NCI-H2029 (cell line): ENCODE measurements at regions not wholly inside any gene's neighbourhood (a gene's known extent, or its start where the extent isn't known, plus 50 kb on each side); places are given as distances from the start of the nearest gene placed in this dataset.
"Not testable (repeated sequence)": the region's sequence is repeated elsewhere in the genome, so short reads cannot be mapped to it uniquely, and the experiment has no call there.

ENCODE experiments used
- DNase-seq: peaks from one replicate; lab custom pipeline; 2025; lab: John Stamatoyannopoulos, UW

DNA sequence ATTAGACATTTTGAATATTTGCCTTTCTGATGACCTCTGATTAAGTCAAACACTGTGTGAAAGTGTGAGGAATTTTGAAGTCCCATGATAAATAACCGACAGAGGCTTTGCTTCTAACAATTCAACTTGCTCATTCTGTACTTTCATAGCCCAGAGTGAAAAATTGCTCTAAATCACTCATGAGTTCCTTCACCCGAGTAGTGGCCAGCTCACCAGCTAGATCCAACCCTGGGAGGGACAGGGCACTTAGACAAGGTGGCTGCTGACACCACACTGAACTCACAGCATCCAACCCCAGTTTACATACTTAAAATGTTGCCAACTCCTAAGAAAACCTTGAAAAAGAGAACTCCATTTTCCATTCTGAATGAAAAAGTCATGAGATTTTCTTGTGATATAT is 80.0 kb upstream of the LYZL1 start:
- no peak for DNase-seq

DNA sequence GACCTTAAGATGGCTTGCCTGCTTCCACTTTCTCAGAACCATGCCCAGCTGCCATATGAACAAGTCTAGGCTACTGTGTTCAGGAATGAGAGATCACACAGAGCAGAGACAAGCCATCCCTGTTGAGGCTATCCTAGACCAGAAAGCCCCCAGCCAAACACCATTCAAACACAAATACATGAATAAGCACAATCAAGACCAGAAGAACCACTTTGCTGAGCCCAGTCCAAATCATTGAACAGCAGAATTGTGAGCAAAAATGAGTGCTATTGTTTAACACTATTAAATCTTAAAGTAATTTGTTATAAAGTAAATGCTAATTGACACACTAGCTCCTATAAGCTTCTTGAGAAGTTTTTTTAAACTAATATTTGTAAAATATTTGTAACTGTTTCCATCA is 79.0 kb upstream of the LYZL1 start:
- no peak for DNase-seq

DNA sequence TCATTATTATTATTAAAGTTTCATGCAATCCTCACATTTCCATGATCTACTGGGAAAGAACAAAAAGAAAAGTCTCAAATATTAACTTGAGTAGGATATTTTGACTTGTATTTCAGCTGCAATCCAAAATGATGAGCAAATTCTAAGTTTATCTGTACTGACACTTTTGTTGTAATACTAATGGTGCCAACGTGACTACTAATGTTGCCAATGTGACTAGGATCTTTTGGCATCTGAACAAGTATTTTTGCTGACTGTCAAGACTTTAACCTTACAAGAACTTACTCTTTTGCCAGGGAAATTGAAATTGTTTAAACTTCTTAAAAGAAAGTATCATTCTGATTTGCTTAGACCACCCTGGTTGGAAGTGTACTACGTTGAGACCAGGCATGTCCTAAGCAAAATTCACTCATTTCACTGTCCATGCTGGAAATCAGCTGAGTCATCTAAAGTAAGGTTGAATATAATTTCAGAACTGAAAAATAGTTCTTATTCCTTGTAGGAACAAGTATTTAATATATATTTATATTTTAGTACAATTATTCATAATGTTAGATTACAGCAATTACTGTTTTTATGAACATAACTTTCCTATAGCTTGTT is 78.5 kb upstream of the LYZL1 start:
- no peak for DNase-seq

DNA sequence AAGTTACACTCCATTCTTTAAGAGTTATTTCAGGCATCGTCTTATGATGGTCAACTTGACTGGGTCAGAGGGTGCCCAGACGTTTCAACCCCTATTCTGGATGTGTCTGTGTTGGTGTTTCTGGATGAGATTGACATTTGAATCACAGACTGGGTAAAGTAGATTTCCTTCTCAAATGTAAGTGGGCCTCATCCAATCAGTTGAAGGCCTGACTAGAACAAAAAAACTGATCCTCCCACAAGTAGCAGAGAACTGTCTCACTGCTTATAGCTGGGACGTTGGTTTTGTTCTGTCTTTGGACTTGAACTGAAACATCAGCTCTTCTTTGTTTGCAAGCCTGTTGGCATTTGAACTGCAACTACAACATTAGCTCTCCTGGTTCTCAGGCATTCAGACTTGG is 76.3 kb upstream of the LYZL1 start:
- no peak for DNase-seq

DNA sequence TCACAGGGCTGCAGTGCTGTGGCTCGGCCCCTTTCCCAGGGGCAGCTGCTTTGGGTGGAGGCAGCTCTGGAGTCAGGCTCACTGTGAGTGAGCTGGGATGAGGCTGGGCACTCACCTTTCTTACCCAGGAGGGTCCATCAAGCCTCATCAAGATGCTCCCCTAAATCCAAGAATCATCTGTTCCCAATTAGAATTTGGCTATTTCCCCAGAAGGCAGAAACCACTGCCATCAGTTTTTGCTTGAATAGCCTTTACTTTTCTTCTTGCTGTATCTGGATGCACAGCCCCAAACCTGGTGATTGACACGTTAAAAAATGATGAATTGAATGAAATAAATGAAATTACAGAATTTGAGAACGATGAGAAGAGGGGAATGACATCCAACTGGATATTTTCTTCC is 74.3 kb upstream of the LYZL1 start:
- no peak for DNase-seq

DNA sequence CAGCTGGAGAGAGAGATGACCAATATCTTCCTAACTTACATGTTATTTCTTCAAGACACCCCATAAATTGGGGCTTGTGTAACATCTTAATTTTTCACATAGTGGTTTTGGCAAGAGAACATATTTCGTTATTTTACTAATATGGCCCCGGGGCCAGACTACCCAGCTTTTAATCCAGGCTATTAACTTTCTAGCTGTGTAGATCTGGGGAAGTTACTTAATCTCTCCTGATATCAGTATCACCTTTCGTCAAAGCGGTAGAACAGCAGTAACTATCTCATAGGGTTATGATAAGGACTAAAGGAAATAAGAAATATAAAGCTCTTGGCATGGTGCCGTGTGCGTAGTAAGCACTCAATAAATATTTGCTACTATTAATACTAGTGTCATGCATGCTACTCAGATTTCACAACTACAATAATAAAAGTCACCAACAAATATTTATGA is 71.6 kb upstream of the LYZL1 start:
- DNase-seq: no peak

DNA sequence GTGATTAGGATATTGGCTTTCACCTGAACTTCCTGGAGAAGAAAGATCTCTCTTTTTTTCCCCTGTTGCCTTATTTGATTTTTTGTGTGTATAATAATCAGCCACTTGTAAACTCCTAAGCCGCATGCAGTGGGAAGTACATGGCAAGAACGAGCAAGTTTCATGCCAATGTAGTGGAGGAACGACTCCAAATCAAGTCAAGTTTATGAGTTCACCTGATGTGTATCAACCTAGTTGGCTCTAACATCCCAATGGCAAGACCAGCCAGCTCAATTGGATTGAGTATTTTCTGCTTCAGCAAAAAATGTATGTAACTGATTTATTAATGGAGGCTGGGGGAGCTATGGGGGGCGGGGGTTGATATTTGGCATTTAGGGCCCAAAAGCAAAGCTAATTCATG is 65.5 kb upstream of the LYZL1 start:
- no peak for DNase-seq

DNA sequence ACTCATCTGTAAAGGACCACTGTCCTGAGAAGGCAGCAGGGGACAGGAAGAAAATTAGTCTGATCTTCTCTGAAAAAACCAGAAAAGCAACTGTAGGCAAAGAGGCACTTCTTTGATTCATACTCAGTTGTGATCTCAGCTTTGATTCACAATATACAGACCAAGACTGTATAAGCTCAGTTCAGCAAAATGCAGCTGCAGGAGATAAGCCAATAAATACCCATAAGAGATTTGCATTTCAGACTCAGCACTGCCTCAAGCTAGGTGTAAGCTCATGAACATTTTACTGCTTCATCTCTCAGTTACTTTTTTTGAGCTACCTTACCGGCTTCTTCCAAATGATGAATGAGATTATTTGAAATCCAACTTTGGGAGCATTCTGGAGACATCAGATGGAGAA is 64.2 kb upstream of the LYZL1 start:
- no peak for DNase-seq

DNA sequence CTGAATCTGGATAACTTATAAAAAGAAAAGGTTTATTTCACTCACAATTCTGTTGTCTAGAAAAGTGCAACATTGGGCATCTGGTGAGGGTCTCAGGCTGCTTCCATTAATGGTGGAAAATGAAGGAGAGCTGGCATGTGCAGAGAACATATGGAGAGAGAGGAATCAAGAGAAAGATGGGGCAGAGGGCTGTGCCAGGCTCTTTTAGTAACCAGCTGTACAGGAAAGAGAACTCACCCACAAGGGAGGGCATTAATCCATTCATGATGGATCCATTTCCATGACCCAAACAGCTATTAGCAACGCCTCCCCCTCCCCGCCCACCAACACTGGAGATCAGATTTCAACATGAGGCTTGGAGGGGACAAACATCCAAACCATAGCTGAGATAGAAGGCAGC is 61.7 kb upstream of the LYZL1 start:
- no peak for DNase-seq

DNA sequence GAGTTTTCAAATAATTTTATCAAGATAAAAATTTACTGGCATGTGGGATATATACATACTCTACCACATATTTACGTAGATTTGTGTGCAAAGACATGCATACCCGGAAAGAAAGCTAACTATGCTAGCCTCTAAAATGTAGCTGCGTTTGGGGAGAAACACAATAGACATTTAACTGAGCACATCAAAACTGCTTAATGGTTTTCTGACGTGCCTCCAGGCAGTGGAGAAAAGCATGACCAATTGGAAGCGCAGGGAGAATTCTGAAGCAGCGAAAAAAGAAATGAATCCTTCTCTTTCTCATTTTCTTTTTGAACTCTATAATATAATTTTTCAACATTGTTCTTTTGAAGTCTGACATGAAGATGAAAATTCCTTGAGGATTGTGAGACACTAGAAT is 60.3 kb upstream of the LYZL1 start:
- no peak for DNase-seq

DNA sequence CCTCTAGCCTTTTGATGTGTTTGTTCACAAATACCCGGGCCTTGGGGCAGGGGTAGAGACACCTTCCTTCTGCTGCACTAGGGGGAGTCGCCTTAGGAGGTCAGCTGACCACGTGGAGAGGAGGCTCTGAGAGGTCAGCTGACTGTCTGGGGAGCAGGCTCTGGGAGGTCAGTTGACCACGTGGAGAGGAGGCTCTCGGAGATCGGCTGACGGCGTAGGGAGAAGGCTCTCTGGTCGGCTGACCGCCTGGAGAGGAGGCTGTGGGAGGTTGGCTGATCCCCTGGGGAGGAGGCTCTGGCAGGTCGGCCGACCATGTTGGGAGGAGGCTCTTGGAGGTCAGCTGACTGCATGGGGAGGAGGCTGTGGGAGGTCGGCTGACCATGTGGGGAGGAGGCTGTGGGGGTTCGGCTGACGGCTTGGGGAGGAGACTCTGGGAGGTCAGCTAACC is 59.6 kb upstream of the LYZL1 start:
- no peak for DNase-seq

DNA sequence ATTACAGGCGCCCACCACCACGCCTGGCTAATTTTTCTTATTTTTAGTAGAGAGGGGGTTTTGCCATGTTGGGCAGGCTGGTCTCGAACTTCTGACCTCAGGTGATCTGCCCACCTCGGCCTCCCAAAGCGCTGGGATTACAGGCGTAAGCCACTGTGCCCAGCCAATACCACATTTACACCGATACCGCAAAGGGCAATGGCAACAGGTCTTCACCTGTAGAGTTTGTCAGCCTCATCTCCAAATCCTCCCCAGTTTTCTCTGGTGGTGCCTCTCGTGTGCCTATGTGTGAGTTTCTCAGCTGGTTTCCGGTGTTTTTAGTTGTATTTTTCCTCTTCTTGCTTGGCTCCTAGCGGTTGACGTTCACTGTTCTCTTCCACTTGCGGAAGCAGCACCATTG is 52.0 kb upstream of the LYZL1 start:
- DNase-seq: not testable (repeated sequence)

DNA sequence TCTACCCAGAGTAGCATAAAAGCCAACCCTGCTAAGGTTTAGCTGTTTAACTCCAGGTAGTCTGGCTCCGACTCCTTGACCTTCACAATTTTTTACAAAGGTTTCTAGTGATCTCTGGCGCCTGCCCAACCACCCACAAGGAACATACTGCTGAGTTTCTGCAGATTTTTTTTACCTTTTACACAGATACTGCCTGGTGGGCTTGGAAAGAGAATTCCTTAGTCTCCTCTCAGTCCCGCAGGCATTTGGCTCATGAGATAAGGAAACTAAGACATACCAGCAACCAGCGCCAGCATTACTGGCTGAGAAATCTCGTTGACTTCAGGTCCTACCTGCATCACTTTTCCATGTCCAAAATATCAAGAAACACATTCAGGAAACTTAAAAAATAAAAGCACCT is 51.1 kb upstream of the LYZL1 start:
- DNase-seq: no peak

DNA sequence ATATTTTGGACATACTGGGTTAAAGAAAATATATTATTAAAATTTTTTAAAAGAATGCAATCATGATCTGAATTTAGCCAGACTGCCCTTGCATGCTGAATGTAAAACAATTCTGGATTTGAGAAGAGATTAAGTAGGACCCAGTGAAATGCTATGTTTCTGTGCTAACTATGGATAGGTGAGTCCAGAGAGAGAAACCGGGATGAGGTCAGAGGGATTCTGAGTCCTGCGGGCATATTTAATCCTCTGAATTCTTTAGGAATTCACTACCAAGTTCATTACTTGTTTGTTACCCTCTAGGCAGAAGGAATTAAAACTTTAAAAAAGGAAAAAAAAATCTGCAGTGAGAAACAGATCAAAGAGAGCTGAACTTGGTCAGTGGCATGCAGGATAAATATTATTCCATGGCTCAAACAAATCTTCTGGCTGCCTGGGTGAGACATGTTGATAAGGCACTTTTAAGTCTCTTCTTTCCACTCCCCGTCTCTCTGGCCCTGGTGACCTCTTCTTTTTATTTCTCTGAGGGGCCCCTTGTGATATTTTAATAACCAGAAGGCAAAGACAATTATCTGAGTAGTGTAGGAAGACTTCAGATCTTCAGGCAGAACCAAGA is 50.2 kb upstream of the LYZL1 start:
- DNase-seq: no peak
